ENCODE measurements at regions not wholly inside any gene's neighbourhood (a gene's known extent, or its start where the extent isn't known, plus 50 kb on each side); places are given as distances from the start of the nearest gene placed in this dataset.

DNA sequence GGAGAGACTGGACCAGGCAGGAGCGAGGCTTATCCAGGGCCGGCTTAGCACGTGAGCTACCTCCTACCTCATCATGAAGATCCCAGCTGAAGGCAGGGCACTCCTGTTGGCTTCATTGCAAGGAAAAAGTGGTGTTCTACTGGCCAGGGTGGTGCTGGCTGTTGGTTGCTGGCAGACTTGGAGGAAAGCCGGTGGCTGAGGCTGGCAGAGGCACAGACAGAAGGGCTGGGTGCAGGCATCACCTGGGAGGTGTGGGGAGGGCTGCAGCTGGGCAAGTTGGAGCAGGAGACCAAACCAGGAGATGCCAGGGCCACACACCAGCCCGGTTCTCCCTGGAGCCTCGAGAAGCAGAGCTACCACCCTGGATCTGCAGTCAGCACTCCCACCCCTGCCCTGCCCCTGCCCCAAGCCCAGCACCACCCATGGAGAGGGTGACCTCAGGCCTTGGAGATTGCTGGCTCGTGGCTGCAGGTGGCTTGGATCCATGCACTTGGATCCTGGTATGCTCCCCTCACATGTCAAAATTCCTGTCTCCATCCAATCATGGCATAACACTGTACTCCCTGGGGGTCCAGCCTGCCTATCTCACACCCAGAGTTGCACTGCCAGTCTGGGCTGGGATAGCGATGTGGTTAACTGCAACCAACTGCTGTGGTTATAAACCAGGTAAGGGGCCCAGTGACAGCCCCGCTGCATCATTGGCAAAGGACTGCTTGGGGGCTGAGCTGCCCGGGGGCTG is 49.7 kb downstream of the GLI2 start:
- no peak for DNase-seq (ENCODE audit: low read depth)

DNA sequence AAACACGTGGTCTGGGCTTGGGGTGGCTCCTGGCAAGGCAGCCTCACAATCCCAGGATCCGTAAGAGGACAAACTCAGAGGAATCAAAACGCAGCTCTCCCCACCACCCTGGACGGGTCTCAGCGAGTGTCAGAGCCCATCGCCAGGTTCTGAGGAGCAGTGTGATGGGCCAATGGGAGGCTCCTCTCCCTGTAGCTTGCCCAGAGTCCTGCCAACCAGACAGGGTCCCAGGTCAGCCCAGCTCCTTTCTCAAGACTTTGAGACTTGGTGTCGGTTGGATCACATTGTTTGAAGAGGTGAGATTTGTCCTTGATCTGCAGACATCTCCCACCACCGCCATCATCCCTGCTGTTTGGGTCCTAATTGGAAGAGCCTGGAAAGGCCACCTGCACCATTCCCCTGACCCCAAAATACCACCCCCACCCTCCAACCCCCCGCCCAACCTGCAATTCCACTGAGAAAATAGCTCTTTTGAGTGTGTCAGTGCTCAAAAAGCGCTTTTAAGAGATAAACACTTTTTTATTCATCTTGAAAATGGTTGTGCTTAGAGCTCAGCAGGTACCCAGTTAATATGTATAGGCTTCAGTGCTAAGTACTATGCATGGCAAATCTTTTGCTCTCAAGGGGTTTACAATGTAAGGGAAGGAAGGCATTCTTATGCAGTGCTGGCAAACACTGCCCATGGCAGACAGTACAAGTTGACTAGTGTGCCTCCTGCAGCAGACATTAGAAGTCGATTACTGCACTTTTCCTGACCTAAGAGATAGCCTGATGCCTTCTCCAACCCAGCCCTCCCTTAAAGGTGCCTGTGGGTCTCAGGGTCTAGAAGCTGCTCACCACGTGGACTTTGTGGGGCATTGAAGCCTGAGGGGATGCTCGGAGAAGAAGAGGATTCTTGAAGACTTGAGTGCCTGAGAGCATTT is 50.6 kb downstream of the GLI2 start:
- no peak for DNase-seq (ENCODE audit: low read depth)

DNA sequence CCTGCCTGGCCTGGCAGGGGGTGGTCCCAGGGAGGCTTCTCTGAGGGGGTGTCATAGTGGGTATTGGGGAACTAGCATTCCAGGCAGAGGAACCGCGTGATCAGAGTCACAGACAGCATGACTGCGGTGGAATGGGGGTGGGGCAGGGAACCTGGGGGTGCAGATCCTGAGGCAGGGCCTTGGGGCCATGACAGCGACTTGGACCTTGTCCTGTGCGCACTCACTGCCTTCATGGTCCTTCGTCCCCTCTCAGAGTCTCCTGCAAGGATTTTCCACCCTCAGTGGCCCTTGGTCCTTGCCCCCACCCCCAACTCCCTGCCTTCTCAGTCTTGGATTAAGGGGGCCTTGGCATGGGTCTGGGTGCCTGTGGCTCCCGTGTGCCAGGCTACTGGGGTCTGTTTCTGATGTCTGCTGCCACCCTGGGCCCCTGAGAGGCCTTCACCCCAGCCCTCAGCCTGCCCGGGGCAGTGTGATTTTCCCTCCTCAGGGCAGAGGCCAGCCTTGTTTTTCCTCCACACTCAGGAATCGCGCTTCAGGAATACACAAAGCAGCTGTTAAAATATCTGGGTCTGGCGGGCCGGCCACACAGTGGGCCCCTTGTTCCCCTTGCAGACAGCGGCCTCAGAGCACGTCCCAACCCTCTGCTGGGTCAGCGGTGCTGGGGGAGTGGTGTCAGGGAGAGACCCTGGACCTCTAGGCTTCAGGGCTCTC is 51.6 kb downstream of the GLI2 start:
- DNase-seq (ENCODE audit: low read depth) = no peak

DNA sequence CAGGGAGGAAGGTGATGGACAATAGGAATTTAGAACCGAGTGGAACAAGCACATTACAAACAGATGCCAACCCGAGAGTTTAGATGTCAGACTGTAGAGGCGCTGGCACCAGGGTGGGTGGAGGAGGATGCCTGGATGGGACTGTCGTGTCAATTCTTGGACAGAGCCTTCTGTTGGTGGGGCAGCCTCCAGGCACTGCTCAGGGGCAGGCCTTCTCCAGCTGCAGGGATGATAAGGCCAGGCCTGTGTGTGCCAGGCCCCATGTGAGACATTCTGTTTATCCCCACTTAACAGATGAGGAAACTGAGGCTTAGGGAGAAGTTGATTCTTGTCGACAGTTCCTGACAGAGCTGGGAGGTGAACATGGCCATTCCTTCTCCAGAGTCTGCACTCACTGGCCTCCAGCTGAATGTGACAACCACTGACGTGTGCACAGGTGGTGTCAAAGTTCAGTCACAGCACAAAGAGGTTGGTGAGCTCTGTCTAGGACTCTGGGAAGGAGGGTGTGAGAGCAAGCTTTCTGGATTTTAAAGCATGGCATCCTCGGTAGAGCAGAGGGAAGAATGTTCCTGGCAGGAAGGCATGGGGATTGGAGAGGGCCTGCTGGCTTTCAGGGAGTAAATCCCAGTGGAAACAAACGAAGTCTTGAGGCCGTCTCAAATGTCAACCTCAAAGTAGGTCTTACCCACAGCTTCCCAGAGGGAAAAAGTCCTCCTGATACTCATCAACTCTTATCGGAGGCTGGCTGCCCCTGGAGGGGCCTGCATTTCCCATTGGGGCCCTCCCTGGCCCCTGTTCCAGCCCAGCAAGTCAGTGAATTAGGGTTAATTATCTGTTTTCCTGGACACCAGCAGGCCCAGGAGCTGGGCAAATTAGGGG is 52.4 kb downstream of the GLI2 start:
- DNase-seq (ENCODE audit: low read depth) = no peak

DNA sequence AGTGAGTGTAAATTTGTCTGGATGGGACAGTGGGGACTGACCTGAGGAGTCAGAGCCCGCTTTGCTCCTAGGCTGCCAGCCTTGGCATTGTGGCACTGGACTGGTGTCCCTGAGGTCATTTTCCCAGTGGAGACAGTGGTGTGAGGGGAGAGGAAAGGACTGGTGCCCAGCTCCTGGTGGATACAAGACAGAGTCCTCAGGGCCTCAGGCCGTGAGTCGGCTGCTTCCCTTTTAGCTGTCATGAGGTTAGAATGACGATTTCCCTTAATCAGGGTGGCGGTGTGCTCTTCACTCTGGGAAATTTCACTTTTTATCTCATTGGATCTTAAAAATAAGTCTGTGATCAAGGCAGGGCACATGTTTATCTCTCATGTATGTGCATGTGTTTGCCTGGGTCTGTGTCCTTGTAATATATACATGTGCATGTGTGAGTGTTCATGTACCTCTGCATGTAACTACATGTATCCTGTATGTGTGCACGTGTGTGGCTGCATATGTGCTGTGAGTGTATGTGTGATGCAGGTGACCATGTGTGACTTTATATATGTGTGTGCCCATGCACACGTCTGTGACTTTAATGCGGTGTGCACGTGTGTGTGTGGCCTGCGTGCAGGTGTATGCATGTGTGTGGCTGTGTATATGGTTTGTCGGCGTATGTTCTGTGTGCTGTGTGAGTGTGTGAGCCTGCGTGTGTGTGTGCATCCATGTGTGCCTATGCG is 55.7 kb downstream of the GLI2 start:
- DNase-seq (ENCODE audit: low read depth) = no peak

DNA sequence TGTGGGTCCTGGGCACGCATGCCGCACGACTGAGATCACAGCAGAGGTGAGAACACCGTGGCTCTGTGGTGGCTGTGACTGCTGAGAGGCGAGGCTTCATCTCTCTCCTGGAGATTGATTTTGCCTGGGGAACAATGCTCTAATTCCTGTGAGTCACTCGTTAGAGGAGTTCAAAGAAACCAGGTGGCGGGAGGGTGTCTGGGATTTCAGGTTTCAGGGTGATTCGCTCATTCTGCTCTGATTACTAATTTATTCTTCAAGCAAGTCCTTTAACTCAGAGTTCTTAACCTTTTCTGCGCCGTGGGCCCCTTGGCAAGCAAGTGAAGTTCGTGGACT is 56.3 kb downstream of the GLI2 start:
- no peak for DNase-seq (ENCODE audit: low read depth)

DNA sequence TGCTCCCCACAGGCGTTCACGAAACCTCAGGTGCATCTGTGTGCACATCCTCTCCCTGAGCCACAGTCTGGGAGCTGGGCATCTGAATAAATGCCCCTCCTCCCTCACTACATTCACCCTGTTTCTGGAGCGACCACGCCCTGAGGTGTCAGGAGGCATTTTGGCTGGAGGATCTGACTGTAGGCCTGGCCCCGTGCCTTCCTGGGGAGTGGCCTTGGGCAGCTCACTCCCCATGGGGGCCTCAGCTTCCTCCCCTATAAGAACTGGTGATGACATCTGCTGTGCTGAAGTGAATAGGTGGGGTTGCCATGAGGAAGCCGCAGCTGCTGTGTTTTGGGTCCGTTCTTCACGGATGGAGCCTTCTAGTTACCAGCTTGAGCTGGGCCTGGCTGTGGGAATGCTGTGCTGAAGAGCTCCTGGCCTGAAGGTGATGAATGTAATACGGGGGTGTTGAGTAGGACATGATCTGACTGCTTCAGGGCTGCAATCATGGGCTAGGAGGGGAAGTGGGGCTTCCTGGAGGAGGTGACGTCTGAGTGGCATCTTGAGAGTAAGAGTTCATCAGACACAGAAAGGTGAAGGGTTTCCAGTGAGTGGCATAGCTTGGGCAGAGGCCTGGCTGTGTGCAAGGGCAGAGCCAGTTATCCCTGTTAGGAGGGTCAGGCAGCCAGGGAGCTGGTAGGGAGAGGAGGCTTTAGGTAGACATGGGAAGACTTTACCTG is 58.2 kb downstream of the GLI2 start:
- DNase-seq (ENCODE audit: low read depth) = no peak

DNA sequence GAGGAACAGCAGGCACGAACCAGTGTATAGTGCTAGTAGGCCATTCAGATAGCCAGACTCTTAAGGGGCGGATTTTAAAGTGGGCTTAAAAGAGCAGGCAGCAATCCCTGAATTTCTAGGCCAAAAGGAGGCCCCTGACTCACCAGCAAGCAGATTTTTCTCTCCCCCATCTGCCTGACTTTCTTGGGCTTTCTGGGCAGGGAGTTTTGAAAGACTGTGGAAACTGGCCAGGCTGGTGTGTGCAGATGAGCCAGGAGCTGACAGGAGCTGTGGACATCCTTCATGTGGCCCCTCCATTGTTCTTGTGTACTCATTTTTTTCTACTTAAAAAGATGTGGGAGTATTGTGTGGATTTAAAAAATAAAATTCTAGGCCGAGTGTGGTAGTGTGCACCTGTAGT is 59.0 kb downstream of the GLI2 start:
- DNase-seq (ENCODE audit: low read depth) = no peak

DNA sequence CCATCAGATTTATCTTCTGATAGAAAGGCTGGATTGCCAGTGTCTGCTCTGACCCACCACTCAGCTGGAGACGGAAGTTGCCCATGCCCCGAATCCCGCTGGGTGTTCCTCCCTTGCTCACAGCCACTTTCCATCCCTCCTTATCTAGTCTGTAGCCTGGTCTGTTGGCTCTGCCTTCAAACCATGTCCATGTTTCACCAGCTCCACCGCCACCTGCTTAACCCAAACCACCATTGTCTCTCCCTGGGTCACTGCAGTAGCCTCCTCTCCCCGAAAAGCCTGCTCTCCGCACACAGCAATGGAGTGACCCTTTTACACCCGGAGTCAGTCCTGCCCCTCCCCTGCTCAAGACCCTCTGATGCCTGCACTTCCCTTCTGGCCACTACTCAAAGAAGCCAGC is 60.4 kb downstream of the GLI2 start:
- no peak for DNase-seq (ENCODE audit: low read depth)

DNA sequence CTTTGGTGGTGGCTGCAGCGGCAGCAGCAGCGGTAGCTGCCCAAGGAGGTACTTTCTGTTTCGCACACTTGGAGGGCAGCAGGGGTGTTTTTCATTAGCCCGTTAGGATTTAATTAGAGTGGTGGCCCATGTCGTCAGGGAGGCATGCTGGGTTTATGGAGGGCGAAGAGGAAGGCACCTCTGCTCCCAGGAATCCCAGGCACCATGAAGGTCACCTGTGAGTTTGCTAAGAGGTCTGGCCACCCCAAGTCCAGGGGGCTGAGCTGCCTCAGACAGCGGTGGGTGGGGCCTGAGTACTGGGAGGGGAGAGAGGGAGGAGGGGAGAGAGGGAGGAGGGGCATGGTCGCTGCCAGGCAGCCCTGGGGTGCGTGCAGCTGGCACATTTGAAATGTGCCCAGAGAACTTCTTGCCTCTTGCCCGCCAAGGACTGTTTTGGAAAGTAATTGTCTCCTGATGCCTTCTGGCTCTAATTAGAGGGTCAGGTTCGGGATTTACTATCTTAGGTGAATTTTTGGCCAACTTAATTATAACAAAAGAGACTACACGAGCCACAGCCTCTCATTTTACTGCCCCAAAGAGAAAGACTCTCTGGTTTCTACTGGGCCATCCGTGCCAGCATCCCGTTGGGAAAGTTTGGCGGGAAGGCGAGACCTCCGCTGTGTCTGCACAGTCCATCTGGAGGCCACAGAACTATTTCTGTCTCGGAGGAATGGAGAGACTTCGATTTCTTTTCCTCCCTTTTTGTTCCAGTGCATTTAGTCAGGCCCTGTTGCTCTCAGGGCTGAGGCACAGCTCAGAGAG is 62.0 kb downstream of the GLI2 start:
- DNase-seq (ENCODE audit: low read depth) = no peak

DNA sequence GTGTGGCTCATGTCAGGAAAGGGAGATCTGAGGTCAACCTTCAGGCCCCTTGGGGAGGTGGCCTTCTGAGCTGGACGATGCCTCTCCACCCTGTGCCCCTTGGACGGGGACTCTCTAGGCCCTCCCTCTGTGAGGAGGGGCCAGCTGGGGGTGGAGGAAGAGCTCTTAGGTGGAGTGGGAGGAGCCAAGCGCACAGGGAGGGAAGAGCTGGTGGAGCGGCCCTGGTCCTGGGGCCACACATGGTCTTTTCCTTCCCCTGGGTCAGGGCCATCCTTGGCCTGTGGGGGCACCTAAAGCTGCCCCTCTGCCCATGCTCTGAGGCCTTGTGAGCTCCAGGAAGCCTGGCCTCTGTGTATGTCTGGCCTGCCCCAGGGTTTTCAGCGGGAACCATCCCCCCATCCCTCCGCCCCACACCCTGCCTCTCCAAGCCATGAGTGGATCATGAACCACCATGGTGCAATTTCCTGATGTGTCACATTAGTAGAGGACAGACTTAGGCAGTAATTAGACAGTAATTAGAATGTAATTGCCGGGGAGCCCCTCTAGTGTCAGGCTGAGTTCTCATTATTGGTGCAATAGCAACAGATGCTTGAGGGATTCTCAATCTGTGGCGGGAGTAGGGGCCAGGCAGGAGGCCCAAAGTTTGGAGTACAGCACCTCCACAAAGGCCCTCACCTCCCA is 63.0 kb downstream of the GLI2 start:
- DNase-seq (ENCODE audit: low read depth) = no peak

DNA sequence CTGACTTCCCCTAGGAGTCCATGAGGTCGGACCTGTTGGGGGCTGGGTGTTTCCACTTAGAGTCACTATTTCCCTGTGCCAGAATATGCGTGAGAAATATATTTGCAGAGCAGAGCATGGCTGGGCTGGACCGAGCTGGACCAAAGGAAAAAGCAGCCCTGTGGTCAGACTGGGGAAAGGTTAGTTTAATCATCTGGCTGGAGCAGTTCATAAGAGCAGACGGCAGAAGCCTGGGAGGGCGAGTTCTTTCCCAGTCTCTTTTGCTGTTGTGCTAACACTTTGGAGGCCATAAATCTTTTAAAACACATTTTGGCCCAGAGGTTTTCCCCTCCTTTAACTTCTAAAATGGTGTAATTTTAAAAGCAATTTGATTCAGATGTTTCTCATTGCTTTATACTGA is 66.5 kb downstream of the GLI2 start:
- DNase-seq (ENCODE audit: low read depth) = no peak

DNA sequence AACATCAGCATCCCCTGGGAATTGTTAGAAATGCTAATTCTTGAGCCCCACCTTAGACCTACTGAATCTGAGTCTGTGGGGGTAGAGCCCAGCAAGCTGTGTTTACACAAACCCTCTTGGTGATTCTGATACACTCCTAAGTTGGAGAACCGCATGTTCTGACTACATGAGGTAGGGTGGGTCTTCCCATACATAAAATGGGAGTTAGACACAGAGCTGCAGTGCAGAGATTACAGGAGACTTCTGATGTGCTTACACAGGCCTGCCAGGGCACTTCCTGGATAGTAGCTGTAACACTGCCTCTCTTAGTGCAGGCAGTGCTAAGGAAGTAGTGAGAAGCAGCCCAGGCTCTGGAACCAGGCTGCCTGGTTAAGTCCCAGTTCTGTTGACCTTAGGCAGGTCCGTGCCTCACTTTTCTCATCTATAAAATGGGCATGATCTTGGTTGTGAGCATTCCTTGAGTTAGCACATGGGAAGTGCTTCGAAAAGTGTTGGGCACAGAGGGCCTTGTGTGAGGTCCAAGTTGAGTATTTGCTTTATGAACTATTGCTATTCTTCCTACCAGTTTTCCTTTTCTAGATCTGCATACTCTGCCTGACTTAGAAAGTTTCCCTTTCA is 67.3 kb downstream of the GLI2 start:
- DNase-seq (ENCODE audit: low read depth) = no peak

DNA sequence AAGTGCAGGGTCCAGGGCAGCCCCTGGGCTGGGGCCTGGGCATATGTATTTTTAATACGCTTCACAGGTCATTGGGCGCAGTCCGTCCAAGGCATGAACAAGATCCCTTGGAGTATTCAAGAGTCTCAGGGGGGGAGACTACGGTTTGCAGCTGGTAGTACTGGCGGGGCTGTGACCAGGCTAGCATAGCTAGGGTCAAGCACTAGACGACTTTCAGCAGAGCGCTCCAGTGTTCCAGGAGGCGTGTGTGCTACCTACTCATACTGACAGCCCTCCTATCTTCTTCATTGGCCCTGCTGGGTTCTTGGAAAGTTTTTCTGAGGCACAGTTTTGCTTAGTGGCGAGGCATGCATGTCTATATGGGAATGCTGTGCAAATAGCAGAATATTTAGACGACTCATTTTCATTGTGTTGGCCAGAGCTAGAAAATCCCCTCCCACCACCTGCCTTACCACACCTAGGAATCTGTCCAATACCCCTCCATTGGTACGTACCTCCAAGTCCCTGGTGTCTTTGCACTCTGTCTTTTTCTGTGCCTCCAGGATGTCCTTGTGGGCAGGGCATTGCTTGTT is 68.2 kb downstream of the GLI2 start:
- no peak for DNase-seq (ENCODE audit: low read depth)

DNA sequence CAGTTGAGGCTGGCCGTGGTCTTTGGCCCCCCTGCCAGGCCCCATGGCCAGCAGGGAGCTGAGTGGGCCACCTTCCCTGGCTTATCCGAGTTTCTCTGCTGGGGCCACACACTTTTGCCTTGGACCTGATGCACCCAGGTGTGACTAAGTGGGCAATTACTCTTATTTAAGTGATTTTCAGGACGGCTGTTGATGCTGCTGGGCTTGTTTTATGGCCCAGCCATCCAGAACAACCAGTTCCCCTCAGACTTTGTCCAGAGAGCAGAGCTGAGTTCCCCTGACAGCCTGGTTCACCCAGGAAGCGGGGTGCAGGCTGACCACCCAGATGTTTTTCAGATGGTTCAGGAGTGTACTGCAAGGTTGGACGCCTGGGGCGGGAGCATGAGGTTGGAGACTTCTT is 68.8 kb downstream of the GLI2 start:
- DNase-seq (ENCODE audit: low read depth) = no peak

DNA sequence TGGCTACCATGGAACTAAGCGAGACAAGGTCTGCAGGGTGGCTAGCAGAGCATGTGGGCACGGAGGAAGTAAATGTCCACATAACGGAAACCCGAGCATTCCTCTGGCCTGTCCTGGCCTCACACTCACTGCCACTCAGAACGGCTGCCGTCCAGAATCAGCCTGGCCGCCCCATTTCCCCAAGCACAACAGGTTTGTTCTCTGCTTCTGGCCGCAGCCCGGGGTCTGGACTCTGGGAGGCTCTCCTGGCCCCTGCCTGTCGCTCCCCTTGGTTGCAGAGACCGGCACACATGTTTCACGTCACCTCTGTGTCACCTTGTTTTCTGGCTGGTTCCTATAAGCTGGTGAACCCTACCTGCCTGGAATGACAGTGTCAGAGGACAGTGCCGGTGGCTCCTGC is 69.3 kb downstream of the GLI2 start:
- DNase-seq (ENCODE audit: low read depth) = no peak

DNA sequence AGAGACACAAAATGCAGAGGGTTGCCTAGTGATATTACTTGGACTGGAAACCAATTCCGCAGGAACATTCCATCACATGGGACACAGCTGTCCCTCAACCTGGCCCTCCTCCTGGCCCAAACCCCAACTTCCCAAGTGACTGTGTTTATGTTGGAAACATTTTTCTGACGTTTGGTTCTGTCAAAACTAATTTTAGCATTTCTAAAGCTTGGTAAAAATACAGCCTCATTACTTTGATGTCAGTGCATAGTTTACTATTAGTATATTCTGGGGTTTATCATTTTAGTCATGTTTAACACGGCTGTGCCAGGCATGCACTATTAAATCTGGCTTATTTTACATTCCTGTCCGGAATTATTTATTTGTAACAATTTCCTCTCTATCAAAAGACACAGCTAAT is 69.9 kb downstream of the GLI2 start:
- no peak for DNase-seq (ENCODE audit: low read depth)

DNA sequence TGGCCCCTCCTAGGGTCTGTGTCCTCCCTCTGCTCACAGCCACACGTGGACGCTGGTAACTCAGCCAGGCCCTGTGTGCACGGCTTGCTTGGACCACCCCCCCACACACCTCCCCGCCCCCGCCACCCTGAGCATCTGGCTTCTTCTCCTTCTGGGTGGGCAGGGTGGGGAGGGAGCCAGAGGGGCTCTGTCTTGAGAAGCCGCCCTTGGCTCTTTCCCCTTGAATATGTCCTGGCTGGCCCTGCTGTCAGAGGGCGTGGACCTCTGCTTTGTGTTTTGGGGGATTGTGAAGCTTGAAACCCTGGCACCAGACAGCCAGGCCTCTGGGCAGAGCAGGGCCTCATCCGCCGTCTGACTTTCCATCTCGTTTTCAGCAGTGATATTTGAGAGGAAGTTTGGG is 72.1 kb downstream of the GLI2 start:
- no peak for DNase-seq (ENCODE audit: low read depth)
